ENCODE measurements at regions not wholly inside any gene's neighbourhood (a gene's known extent, or its start where the extent isn't known, plus 50 kb on each side); places are given as distances from the start of the nearest gene placed in this dataset.
"Not testable (repeated sequence)": the region's sequence is repeated elsewhere in the genome, so short reads cannot be mapped to it uniquely, and the experiment has no call there.

- DNase-seq = no peak
Measured at GRCh38 chr11:95641495-95641894, 148.1 kb downstream of the FAM76B start.

- DNase-seq = no peak
Measured at GRCh38 chr11:95638501-95638900, 151.1 kb downstream of the FAM76B start.

- no peak for DNase-seq
Measured at GRCh38 chr11:95625164-95625900, 164.2 kb downstream of the FAM76B start.

GRCh38 chr11:95616256-95616804 lies 173.3 kb downstream of the FAM76B start:
- no peak for DNase-seq

- no peak for DNase-seq
Measured at GRCh38 chr11:95611827-95612226, 177.8 kb downstream of the FAM76B start.

GRCh38 chr11:95610185-95610584 lies 179.4 kb downstream of the FAM76B start:
- not testable (repeated sequence) for DNase-seq

- no peak for DNase-seq
Measured at GRCh38 chr11:95608093-95608492, 181.5 kb downstream of the FAM76B start.

- no peak for DNase-seq
Measured at GRCh38 chr11:95606824-95607223, 182.8 kb downstream of the FAM76B start.

- no peak for DNase-seq
Measured at GRCh38 chr11:95605271-95605940, 184.2 kb downstream of the FAM76B start.

- DNase-seq = no peak
Measured at GRCh38 chr11:95599959-95600586, 189.5 kb downstream of the FAM76B start.

- no peak for DNase-seq
Measured at GRCh38 chr11:95595973-95596489, 193.6 kb downstream of the FAM76B start.

GRCh38 chr11:95595541-95595940 lies 194.0 kb downstream of the FAM76B start:
- no peak for DNase-seq

GRCh38 chr11:95593111-95593510 lies 196.5 kb downstream of the FAM76B start:
- DNase-seq = no peak

GRCh38 chr11:95592471-95592870 lies 197.1 kb downstream of the FAM76B start:
- DNase-seq = no peak

- DNase-seq = no peak
Measured at GRCh38 chr11:95589893-95590612, 199.5 kb downstream of the FAM76B start.

- no peak for DNase-seq
Measured at GRCh38 chr11:95588821-95589220, 200.8 kb downstream of the FAM76B start.

GRCh38 chr11:95586661-95587060 lies 202.9 kb downstream of the FAM76B start:
- no peak for DNase-seq

GRCh38 chr11:95586155-95586554 lies 203.4 kb downstream of the FAM76B start:
- no peak for DNase-seq

GRCh38 chr11:95585752-95586077 lies 203.9 kb downstream of the FAM76B start:
- DNase-seq = no peak

GRCh38 chr11:95585069-95585751 lies 204.4 kb downstream of the FAM76B start:
- DNase-seq = no peak

- no peak for DNase-seq
Measured at GRCh38 chr11:95584589-95584988, 205.0 kb downstream of the FAM76B start.

- DNase-seq = no peak
Measured at GRCh38 chr11:95584180-95584579, 205.4 kb downstream of the FAM76B start.

Data from stimulated activated CD4-positive, alpha-beta T cell treated with anti-CD3 and anti-CD28 coated beads, Interleukin-12 subunit alpha, Interleukin-12 subunit beta, amount 100 ng/mL, for 4 hours (primary cell).